Endodermal cell (in vitro differentiated cells): ENCODE measurements at regions not wholly inside any gene's neighbourhood (a gene's known extent, or its start where the extent isn't known, plus 50 kb on each side); places are given as distances from the start of the nearest gene placed in this dataset.
A peak's percentile ranks its signal among the peaks of the same experiment; 100 is the strongest.
"Not testable (repeated sequence)": the region's sequence is repeated elsewhere in the genome, so short reads cannot be mapped to it uniquely, and the experiment has no call there.

Source experiments
- DNase-seq: peaks from one replicate; pipeline ENCODE4 v3.0.0-alpha.2; 2017
- H3K27ac ChIP-seq: 2 replicates; pipeline ENCODE4 v1.5.1; 2013; ENCODE audit warnings: mild to moderate bottlenecking, low read depth, low read length, moderate library complexity
- H3K27me3 ChIP-seq: 2 replicates; pipeline ENCODE4 v1.6.1; 2013; ENCODE audit warnings: mild to moderate bottlenecking, low read length, moderate library complexity; ENCODE audit not compliant: insufficient read depth, control insufficient read depth, poor library complexity, severe bottlenecking
- H3K36me3 ChIP-seq: 2 replicates; pipeline ENCODE4 v1.7.0; 2013; ENCODE audit warnings: mild to moderate bottlenecking, low read length, moderate library complexity; ENCODE audit not compliant: control insufficient read depth, insufficient read depth
- H3K4me1 ChIP-seq: one replicate; pipeline ENCODE4 v1.7.0; 2013; ENCODE audit warnings: low read length; ENCODE audit not compliant: control insufficient read depth, insufficient read depth
- H3K4me3 ChIP-seq: 2 replicates; pipeline ENCODE4 v1.5.1; 2013; ENCODE audit warnings: mild to moderate bottlenecking, low read length, moderate library complexity
- H3K9ac ChIP-seq: 2 replicates; pipeline ENCODE4 v1.6.1; 2013; ENCODE audit warnings: mild to moderate bottlenecking, low read length, moderate library complexity; ENCODE audit not compliant: poor library complexity, severe bottlenecking; ENCODE audit errors: extremely low read depth
- H3K9me3 ChIP-seq: 2 replicates; pipeline ENCODE4 v1.6.1; 2013; ENCODE audit warnings: mild to moderate bottlenecking, low read length, moderate library complexity; ENCODE audit not compliant: control insufficient read depth
- H3K27ac Mint-ChIP-seq: 2 replicates; pipeline ENCODE4 v1.8.0; 2020; ENCODE audit warnings: mixed read lengths
- H3K27me3 Mint-ChIP-seq: 2 replicates; pipeline ENCODE4 v1.8.0; 2021; ENCODE audit warnings: mild to moderate bottlenecking, mixed read lengths; ENCODE audit not compliant: insufficient read depth
- H3K36me3 Mint-ChIP-seq: 2 replicates; pipeline ENCODE4 v1.8.0; 2020; ENCODE audit warnings: low read depth, mixed read lengths
- H3K4me1 Mint-ChIP-seq: 2 replicates; pipeline ENCODE4 v1.8.0; 2020; ENCODE audit warnings: mixed read lengths
- H3K4me3 Mint-ChIP-seq: 2 replicates; pipeline ENCODE4 v1.8.0; 2020; ENCODE audit warnings: mild to moderate bottlenecking, moderate library complexity, mixed read lengths
- H3K9me3 Mint-ChIP-seq: 2 replicates; pipeline ENCODE4 v1.8.0; 2020; ENCODE audit warnings: mild to moderate bottlenecking, mixed read lengths
- CTCF ChIP-seq: fragments of 200-600 bp; sonication (generic); conservative IDR thresholded peaks from 2 replicates; pipeline ENCODE4 v1.5.0; 2021; ENCODE audit warnings: antibody characterized with exemption, mild to moderate bottlenecking
- WGBS, 2 experiments: methylation state at CpG; one replicate each; pipeline versions ENCODE4 v1.1.5 to v1.1.7; 2013; ENCODE audit warnings: missing lambda C conversion rate in 2 of 2, mixed read lengths in 1 of 2; ENCODE audit not compliant: insufficient coverage in 1 of 2, insufficient read length in 1 of 2; 5-methylcytosine and 5-hydroxymethylcytosine counted together

DNA sequence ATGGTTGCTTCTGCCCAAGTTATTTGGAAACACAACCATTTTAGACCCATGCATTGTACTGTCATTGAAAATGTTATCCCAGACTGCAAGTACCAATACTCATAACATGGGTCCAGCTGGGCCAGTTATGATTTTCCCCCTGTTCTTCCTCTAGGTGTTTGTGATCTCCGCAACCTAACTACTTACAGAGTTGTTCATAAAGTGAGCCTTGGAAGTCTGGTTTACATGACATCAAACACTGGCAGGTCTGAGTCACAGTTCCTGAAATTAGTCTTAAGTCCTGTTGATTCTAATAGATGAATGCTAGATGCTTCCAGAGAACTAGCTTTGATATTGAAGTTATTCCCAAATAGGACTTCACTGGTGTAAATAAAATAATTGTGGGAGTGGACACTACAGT lies 487.0 kb downstream of the MED13L start:
- H3K4me3 ChIP-seq: no peak overlapping the region
- Mint-ChIP-seq H3K4me3 (no peak overlapping the region), H3K4me1 (peaks cover 12% of the 10 kb centered on the region), H3K36me3 (no peaks in the 10 kb centered on the region), H3K27ac (no peak overlapping the region), H3K9me3 (peaks cover 1% of the 10 kb centered on the region), H3K27me3 (peaks cover 2% of the 10 kb centered on the region)
- H3K27me3 ChIP-seq: no peaks in the 10 kb centered on the region
- H3K27ac ChIP-seq: no peak overlapping the region
- TF ChIP-seq CTCF: no peak
- H3K36me3 ChIP-seq: no peaks in the 10 kb centered on the region
- no peak overlapping the region for H3K9ac ChIP-seq
- no peak for DNase-seq
- H3K4me1 ChIP-seq: peaks cover 4% of the 10 kb centered on the region
- H3K9me3 ChIP-seq: no peaks in the 10 kb centered on the region
- WGBS, 2 experiments: 94% methylated on average over 1 of the region's 1 CpG; no CpG with 5 or more reads in 1 of the 2 experiments

DNA sequence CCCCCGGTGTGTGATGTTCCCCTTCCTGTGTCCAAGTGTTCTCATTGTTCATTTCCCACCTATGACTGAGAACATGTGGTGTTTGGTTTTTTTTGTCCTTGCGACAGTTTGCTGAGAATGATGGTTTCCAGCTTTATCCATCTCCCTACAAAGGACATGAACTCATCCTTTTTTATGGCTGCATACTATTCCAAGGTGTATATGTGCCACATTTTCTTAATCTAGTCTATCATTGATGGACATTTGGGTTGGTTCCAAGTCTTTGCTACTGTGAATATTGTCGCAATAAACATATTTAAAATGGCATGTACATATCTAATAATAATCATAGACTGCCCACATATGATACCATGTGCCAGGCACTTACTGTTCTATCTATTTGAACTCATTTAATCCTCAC lies 491.0 kb downstream of the MED13L start:
- not testable (repeated sequence) for H3K4me3 Mint-ChIP-seq, H3K9me3 Mint-ChIP-seq
- 100% methylated on average over 3 of the region's 3 CpGs; no CpG with 5 or more reads in 1 of the 2 experiments for WGBS, 2 experiments

GRCh38 chr12:115785548-115785947 lies 491.9 kb downstream of the MED13L start:
- no peaks in the 10 kb centered on the region for H3K36me3 Mint-ChIP-seq
- H3K9me3 ChIP-seq: no peaks in the 10 kb centered on the region
- no peaks in the 10 kb centered on the region for H3K36me3 ChIP-seq
- peak; percentile 61 for TF ChIP-seq CTCF
- H3K4me3 ChIP-seq: no peak overlapping the region
- 85 to 87% methylated on average over 2 to 3 of the region's 3 CpGs for WGBS, 2 experiments
- H3K9me3 Mint-ChIP-seq: peaks cover 8% of the 10 kb centered on the region
- H3K4me1 Mint-ChIP-seq: no peaks in the 10 kb centered on the region
- no peak for DNase-seq
- no peak overlapping the region for H3K27ac Mint-ChIP-seq
- H3K4me3 Mint-ChIP-seq: no peak overlapping the region
- no peak overlapping the region for H3K27ac ChIP-seq
- no peaks in the 10 kb centered on the region for H3K4me1 ChIP-seq
- no peaks in the 10 kb centered on the region for H3K27me3 ChIP-seq
- H3K27me3 Mint-ChIP-seq: no peaks in the 10 kb centered on the region
- H3K9ac ChIP-seq: no peak overlapping the region

More for the DNA sequence above, 491.0 kb downstream of the MED13L start:
- not testable (repeated sequence) for H3K4me1 Mint-ChIP-seq, H3K27ac ChIP-seq, H3K27me3 ChIP-seq, H3K36me3 ChIP-seq, H3K4me1 ChIP-seq, H3K9me3 ChIP-seq, H3K27ac Mint-ChIP-seq, H3K4me3 ChIP-seq, H3K27me3 Mint-ChIP-seq, H3K36me3 Mint-ChIP-seq, H3K9ac ChIP-seq, DNase-seq

DNA sequence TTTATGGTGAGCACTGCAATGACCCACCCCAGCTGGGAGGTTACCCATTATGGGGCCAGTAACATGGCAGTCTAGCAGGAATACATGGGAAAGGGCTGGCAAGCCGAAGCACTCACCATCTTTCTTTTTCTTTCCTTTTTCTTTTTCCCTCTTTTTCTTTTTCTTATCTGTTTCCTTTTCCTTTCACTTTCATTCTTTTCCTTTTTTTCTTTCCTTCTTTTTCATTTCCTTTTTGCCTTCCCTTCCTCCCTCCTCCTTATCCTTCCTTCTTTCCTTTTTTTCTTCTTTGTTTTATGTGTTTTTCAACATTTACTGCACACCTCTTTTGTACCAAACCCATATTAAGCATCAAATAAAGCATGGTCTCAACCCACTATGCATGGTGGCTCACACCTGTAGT lies 501.1 kb downstream of the MED13L start:
- Mint-ChIP-seq H3K4me1 (no peaks in the 10 kb centered on the region), H3K36me3 (no peaks in the 10 kb centered on the region), H3K27me3 (peaks cover 6% of the 10 kb centered on the region), H3K9me3 (no peaks in the 10 kb centered on the region), H3K4me3 (no peak overlapping the region), H3K27ac (no peak overlapping the region)
- Histone ChIP-seq H3K36me3 (no peaks in the 10 kb centered on the region), H3K27me3 (no peaks in the 10 kb centered on the region), H3K27ac (no peak overlapping the region), H3K9me3 (no peaks in the 10 kb centered on the region), H3K9ac (no peak overlapping the region), H3K4me3 (no peak overlapping the region), H3K4me1 (no peaks in the 10 kb centered on the region)
- no peak for DNase-seq
- 80 to 95% methylated on average over 1 of the region's 1 CpG for WGBS, 2 experiments
- no peak for TF ChIP-seq CTCF
